NCI-H1105 treated with DMSO at 0.1 percent for 48 hours (cell line): ENCODE measurements at regions not wholly inside any gene's neighbourhood (a gene's known extent, or its start where the extent isn't known, plus 50 kb on each side); places are given as distances from the start of the nearest gene placed in this dataset.

Source experiments
- DNase-seq: peaks from one replicate; lab custom pipeline; 2025; lab: John Stamatoyannopoulos, UW

DNA sequence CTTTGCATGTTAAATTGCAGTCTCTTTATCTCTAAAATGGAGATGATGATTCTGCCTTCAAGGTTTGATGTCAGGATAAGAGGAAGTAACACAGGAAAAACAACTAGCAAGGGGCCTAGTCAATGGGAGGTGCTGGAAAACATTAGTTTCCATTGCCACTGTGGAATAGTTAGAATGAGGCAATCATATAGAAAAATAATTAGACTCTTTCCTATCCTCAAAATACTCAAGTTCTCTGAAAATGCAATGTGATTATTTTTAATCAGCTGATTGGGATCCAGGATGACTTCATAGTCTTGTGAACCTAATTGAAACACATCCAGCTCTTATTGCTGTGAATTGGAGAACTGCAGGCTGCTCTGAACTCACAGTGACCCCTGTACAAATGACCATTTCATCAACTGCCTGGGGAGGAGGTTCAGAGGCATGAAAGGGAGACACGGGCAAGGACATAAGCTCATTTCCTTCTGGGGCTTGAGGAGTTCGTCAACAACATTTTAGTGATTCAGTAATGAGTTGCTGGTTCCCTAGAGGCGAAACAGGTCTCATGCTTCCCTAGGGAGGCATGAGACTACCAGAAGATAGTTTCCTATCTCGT is 422.5 kb downstream of the LPIN1 start:
- DNase-seq, result no peak

DNA sequence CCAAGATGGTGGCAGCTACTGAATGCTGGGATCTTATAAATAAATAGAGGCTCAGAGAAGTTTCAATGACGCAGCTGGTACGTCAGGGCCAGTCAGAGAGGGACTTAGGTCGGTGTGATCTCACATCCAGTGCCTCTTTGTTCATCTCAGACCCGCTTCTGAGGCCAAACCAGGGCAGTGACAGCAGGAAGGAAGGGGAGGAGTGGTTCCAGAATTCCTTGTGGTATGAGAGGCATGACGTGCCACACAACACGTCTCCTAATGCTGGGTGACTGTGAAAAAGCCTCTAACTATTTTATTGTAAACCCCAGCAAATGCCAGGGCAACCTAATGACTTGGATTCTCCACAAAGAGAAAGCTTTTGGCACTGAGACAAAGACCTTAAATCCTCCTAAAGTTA is 423.3 kb downstream of the LPIN1 start:
- no peak for DNase-seq

DNA sequence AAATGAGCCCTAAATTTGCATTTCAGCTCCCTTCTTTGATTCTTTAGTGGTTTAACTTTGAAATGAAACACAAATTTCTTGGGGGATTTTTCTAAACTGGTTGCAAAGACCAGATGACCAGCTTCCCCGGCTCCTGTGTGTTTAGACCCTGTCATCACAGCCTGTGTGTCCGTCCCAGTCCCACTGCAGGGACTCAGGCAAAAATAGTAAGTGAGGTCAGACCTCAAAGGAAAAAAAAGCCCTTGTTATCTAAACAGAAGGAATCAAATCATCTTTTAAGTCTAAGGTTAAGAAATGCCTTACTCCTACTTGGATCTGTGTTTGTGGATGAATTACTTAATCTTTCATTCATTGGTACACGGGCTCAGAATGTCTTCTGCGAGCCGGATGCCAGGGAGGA is 423.7 kb downstream of the LPIN1 start:
- DNase-seq, result no peak

DNA sequence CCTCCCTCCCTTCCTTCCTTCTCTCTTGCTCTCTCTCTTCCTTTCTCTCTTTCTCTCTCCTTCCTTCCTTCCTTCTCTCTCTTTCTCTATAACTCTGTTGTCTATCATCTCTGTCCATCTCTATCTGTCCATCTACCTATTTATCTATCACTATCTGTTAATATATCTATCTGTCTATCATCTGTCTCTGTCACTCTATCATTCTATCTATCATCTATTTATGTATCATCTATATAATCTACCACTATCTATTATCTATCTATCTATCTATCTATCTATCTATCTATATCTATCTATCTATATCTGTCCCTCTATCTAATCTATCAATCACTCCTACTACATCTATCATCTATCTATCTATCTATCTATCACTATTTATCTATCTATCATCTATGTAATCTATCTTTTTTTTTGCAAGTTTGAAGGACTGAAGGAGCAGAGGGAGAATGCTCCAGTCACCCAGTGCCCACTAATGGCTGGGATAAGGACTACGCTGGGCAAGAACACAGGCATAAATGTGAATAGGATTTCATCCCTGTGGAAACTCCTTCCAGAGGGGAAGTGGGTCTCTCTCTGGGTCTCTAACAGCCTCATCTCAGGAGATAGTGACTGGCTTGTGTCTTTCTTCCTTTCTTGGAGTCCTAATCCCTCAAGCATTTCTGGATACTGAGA is 427.0 kb downstream of the LPIN1 start:
- no peak for DNase-seq

DNA sequence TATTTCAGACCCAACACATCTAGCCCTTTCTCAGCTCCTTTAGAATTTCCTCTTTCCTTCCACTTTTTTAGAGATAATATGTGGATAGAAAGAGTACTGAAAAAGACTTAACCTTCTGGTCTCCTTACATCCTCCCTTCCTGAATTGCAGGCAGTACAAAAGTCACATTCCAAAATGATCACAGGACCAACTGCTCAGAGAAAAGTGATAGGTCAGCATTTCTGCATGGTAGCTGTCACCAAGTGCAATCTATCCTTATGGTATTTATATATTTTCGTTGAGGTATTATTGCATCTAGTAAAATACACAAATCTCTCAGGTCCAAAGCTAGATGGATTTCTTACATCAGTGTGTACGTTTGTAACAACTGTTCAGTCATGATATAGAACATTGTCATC is 427.5 kb downstream of the LPIN1 start:
- DNase-seq, result no peak

DNA sequence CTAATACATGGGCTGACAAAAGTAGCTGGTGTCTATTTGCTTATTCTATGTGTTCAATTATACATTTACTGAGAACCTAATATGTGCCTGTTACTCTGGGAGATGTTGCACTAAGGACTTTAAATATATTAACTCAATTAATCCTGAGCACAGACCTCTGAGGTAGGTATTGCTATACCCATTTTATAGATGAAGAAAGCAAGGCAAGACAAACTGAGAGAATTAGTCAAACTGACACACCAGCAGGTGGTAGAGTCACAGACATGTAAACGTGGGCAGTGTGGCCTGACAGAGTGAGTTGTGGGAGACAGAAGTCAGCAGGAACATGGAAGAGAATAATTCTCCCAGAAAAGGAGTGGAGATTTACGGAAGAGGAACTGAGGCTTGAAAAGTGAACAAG is 428.9 kb downstream of the LPIN1 start:
- no peak for DNase-seq

DNA sequence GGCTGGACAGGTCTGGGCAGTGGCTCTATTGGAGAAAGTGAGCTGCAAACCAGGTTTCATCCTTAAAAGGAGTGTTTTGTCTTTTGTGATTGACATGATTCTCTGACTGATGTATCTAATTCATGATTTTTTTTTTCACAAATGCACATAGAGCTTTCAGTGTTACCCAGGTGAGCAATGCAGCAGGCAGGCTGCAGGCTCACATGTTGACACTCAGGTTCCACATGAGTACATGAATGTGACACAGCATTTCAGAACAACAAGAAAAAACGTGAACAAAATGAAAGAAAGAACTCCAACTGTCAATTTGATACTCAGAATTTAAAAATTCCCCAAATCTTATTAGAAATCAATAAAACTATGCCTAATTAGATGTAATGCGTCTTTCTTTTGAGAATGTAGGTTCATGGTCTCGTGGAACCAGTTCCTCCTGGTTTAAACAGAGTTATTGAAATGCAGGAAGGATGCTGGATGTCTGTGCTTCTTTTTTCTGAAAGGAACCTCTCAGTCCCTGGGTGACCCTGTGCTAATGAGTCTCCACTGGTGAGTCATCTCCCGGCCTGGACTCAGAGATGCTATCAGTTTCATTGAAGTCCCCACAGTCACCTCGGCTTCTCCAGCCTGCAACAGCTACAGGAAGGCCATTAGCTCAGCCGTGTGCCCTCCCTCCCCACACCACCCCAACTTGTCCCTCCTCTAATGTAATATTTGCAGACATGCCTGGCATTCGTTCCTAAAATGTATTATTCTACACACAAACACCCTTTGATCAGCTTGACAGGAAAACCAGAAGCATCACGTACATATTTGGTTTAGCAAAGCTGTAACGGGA is 430.4 kb downstream of the LPIN1 start:
- no peak for DNase-seq

DNA sequence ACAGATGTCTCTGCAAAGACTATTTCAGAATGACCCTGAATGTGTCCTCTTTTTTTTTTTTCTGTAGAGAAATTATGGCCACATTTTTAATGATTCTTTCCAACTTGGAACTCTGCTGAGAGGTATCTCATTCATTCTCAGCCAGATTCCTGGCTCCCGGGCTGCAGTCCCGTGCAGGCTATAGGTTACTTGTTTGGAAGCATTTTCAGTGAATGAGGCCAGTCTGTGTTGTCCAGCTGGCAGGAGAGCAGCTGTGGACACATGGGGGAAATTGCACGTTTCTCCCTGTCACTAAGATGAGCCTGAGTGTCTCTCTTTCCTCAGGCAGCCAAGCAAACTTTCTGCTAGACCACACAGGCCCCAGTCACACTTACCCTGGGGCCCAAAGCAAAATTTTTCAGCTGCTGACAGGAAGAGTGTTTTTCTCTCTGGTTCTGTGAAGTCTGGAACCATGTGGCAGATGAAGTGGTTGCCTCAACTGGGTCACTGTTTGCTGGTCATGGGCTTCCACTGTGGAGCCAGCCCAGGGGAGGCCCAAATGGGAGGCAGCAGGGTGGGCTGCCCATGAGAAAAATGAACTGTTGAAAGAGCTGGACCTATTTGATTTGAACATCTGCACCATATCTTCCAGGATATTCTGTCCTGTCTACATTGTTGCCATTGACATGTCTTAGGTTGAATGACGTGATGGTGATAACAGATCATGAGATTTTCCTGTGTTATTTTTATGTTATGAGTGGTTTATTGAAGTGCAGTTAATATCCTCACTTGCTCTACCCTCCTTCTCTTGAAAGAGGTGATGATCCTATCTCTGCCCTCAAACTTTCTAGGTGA is 431.2 kb downstream of the LPIN1 start:
- no peak for DNase-seq

DNA sequence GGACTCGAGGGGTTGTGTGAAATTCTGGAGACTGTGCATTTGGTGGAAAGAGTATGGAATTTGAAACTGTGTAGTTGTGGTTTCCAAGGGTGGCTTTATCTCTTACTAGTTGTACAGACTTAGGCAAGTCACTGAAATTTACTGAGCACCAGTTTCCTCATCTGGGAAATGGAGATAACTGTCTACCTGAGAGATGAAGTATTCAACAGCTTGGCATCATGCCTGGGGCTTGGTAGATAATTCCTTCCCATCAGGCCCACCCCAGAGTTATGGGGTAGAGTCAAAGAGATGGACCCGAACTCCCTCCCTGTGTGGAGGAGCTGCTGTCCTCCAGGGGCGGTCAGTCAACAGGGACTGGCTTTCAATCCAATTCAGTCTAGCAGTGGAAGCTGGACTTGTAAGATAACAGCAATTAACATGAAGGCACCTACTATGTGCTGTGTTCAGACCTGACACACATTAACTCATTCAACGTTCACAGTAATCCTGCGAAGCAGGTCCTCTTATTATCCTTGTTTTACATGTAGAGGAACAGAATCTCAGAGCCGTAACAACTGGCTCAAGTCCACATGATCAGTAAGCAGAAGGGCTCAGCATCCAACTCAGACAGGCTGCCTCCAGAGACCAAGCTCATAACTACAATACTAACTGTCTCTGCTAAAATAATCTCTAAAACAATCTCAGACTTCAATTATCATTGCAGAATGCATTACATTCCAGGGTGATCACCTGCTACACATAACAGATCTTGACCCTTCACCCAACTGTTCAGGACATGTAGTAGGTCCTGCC is 432.1 kb downstream of the LPIN1 start:
- DNase-seq, result no peak

DNA sequence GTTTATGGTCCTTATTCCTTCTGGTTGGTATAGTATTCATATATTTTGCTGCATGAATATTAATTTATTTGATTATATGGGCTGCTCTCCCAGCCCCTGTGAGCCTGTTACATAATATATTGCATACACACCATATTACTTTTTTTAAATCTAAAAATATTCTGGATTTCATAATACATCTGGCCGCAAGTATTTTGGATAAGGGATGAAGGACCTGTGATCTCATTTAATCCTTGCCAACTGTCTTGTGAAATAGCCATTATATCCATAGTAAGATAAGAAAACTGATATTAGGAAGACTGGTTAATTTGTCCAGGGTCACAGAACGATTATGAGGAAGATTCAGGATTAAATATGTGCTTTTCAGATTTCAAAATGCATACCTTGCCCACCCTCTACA is 433.6 kb downstream of the LPIN1 start:
- DNase-seq, result no peak

DNA sequence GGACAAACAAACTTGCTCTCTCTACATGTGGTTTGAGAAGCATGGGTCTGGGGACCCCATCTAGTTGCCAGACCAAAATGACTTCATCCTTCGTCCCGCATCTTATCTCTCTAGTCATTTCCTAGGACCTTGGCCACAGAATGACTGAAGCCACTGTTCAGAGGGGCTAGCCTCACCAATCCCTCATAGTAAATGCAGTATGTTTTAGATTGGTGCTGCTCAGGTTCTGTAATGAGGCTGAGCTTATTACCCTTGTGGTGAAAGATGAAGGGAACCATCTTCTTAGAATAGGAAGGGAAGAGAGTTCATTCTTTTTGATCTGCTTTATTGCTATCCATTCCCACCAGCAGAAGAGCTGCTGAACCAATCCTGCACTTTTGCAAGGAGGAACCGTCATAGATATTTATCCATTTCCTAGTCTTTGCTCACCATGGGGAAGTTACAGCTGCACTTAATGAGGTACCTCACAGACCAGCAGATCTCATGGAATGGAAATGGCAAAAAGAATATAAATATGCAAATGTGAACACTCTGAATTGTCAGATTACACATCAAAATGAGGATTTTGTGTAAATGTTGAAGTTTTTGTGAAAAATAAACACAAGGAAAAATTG is 436.7 kb downstream of the LPIN1 start:
- no peak for DNase-seq

DNA sequence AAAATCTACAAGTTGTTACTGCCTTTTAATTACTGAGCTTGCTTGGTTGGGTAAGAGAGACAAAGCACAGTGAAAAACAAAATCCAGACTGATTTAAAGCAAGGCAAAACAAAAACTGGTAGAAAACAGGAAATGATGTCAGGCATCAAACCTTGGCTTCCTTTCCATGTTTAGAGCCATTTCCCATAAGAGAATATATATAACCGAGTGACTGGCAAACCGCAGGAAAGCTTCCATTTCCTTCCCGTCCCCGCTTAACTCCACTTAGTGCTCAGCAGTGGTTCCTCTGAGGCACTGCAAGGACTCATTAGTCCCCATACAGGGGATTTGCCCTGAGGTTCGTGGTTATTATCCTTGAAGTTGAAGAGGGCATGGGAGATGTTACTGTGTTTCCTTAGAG is 446.3 kb downstream of the LPIN1 start:
- DNase-seq, result no peak

DNA sequence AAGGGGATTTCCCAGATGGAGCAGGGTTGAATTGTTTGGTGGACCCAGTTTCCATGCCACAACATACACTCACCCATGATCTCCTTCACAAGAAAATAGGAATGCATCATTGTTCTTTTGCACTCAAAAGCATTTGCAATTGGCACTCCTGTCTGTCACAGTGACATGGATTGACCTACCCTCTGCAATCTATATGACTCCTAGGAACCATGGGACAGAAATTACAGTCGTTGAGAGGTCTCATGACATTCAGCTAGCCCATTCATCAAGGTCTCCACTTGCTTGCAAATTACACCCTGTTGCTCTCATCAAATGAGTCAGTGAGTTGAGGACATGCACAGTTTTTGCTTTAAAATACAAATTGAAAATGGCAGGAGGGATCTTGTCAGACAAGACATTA is 448.5 kb downstream of the LPIN1 start:
- DNase-seq, result no peak

DNA sequence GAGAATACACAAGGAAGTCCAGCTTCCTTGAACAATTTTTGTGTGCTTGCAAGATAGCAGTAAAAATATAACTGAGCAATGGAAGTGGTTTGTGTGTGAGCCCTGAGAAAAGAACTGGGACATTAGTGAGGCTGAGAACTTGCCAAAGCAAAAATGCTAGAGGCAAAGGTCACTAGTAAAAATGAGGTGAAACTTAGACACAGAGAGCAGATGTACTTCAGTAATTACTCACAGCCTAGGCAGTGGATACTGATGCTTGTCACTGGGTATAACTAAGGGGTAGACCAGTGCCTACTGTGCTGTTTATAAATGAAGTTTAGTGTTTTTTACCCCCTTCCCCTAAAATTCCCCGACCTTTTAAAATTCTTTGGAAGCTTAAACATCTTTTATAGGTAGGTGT is 450.1 kb downstream of the LPIN1 start:
- DNase-seq, result no peak

DNA sequence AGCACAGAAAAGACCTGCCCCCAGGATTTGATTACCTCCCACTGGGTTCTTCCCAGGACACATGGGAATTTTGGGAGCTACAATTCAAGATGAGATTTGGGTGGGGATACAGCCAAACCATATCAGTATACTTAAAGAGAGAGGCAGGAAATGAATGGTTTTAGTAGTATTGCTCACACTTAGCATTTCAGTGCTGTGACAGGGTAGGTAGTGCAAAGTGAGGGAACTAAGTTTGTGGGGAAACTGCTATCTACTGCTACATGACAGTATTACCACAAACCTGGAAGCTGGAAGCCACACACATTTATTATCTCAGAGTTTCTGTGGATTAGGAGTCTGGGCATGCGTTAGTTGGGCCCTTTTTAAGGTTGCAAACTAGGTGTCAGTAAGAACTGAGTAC is 450.7 kb downstream of the LPIN1 start:
- DNase-seq, result no peak

DNA sequence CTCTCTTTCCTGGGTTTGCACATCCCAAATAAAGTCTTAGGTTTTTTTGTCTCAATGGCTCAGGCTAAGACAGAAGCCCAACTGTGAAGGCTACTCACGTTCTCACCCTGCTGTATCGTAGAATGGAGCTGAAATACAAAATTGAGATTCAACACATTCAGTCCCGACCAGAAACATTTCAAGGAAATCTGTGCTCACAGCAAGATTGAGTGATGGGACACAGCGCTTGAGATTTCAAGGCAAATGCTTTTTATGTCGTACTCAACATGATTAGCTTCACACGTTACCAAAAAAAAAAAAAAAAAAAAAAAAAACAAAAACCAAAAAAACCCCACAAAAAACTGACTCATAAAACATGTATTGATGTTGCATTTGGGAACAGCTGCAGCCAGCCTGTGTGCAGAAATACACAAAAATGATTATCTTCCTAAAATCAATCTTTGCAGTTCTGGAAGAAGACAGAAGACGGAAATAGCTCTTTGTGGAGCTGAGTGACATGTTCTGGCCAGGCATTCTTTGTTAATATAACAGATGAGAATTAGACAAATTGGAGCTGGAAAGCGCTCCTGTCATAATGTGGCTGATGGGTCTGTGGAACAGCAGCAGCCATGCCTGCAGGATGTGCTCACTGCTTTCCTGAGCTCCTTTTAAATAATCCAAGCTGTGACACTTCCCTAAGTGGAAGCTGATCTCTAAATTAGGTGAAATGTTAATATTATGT is 453.2 kb downstream of the LPIN1 start:
- DNase-seq, result no peak

DNA sequence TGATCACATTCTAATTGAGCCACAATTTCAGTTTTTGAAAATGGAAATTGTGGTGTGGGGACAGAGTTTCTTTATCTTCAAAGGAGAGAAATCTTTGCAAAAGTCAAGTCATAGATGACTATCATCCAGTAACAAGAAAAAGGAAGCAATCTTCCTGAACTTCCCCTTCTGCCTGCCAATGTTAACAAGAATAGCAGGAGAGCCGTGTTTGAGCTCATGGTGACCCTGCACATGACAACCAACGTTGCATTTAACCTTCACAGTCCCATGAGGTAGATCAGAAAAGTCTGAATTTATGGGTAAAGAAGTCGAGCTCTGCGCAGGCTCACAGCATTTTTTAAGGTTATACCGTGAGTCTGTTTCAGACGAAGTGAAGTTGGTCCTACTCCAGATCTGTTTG is 454.9 kb downstream of the LPIN1 start:
- no peak for DNase-seq

DNA sequence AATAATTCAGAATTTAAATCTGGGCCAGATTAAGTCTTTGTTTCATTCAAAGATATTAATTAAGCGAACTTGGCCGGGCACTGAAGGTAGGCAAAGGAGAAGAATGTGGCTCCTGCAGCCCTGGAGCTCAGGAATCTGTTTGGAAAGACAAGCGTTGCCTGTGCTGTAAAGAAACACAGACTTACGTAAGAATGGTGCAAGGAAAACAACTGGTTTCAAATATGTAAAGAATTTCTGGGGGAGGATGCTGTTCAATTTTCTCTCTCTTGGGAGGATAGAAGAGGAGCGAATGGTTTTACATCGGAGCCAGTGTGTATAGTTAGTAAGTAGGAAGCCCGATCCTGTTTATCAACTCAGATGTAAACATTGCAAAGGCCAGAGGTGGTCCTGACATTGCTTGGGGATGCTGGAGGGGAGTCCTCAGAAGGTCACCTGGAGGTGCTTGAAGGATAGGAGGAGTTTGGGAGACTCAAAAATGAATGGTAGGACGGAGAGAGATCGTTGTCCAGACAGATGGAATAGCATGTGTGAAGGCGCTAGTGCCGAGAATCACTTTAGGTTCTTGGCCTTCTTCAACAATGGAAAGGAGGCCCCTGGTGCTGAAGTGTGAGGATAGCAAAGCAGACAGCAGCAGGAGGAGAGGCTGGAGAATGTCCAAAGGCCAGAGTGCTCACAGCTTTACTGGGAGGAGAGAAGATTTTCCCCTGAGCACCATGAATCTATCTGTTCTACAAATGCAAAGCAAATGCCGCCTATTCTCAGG is 456.1 kb downstream of the LPIN1 start:
- no peak for DNase-seq

DNA sequence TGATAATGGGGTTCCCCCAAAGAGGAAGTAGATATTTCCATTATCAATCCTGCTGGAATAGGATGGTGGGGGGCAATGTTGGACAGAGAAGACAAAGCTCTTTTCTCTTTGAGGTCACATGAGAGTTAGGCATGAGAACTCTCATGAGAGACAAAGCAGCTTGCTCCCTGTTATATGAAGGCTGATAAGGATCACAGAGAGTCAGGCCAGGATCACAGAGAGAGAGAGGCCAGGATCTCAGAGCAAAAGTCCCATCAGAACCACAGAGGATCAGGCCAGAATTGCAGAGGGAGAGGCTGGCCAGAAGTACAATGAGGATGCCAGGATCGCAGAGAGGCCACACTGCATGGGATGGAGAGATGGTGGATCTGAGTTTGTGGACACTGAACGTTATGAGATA is 457.1 kb downstream of the LPIN1 start:
- no peak for DNase-seq

DNA sequence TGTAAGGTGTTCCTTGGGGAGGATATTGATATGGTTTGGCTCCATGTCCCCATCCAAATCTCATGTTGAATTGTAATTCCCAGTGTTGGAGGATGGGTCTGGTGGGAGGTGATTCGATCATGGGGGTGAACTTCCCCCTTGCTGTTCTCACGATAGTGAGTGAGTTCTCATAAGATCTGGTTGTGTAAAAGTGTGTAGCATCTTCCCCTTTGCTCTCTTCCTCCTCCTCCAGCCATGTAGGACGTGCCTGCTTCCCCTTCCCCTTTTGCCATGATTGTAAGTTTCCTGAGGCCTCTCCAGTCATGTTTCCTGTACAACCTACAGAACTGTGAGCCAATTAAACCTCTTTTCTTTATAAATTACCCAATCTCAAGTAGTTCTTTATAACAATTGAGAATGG is 458.7 kb downstream of the LPIN1 start:
- DNase-seq, result no peak
